NT2/D1 (cell line): ENCODE measurements at regions not wholly inside any gene's neighbourhood (a gene's known extent, or its start where the extent isn't known, plus 50 kb on each side); places are given as distances from the start of the nearest gene placed in this dataset.

Source experiments
- SUZ12 ChIP-seq: IDR thresholded peaks from 2 replicates; pipeline ENCODE4 v1.6.1; 2011; ENCODE audit not compliant: insufficient read length, insufficient read depth; ENCODE audit errors: extremely low read depth
- YY1 ChIP-seq: IDR thresholded peaks from 2 replicates; pipeline ENCODE4 v1.6.1; 2011; ENCODE audit not compliant: insufficient read length, insufficient read depth
- ZNF274 ChIP-seq: IDR thresholded peaks from 2 replicates; pipeline ENCODE4 v1.6.1; 2011; ENCODE audit warnings: mild to moderate bottlenecking, low read depth, low read length

DNA sequence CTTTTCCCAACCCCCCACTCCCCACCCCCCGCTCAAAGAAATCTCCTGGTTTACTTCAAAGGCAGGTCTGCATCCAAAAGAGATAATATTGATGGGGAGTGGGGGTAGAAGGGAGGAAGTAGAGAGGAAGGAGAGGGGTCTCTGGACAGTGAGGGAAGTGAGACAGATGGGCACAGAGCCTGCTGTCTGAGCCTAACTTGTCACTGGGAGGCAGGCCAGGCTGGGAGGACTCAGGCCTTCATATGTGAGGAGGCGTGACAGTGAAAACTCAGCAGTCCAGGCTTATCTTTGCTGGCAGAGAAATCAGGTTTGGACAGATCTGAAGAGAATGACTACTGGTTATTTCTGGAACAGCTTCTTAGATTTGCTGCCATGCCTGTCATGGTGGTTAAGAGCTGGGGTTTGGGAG is 192.3 kb downstream of the NUAK1 start:
- TF ChIP-seq YY1 (no peak), ZNF274 (no peak), SUZ12 (no peak)
